RWPE2 (cell line): ENCODE measurements at regions not wholly inside any gene's neighbourhood (a gene's known extent, or its start where the extent isn't known, plus 50 kb on each side); places are given as distances from the start of the nearest gene placed in this dataset.
"Not testable (repeated sequence)": the region's sequence is repeated elsewhere in the genome, so short reads cannot be mapped to it uniquely, and the experiment has no call there.

ENCODE experiments used
- ATAC-seq: fragments of 200-7000 bp; cut with Tn5 transposase; 3 replicates; pipeline ENCODE4 v1.9.1; 2021; ENCODE audit warnings: low read depth
- DNase-seq: peaks from one replicate; pipeline ENCODE4 v3.0.0-alpha.2; 2020; ENCODE audit warnings: low spot score
- H3K27ac ChIP-seq: fragments of 450-650 bp; 2 replicates; pipeline ENCODE4 v1.5.1; 2017; ENCODE audit warnings: mild to moderate bottlenecking; ENCODE audit not compliant: poor library complexity, severe bottlenecking
- H3K27me3 ChIP-seq: fragments of 250-450 bp; sonication (Bioruptor Pico); 2 replicates; pipeline ENCODE4 v1.5.1; 2021; ENCODE audit warnings: mild to moderate bottlenecking, moderate library complexity; ENCODE audit not compliant: insufficient read depth, poor library complexity, severe bottlenecking
- H3K36me3 ChIP-seq: fragments of 250-450 bp; sonication (Bioruptor Pico); 2 replicates; pipeline ENCODE4 v1.5.1; 2020; ENCODE audit warnings: low read depth, mild to moderate bottlenecking, moderate library complexity
- H3K4me1 ChIP-seq: fragments of 250-450 bp; sonication (Bioruptor Pico); 2 replicates; pipeline ENCODE4 v1.5.1; 2021; ENCODE audit warnings: mild to moderate bottlenecking, moderate library complexity; ENCODE audit not compliant: insufficient read depth, poor library complexity, severe bottlenecking
- H3K4me3 ChIP-seq: fragments of 250-450 bp; sonication (Bioruptor Pico); 2 replicates; pipeline ENCODE4 v1.5.1; 2021; ENCODE audit warnings: mild to moderate bottlenecking, moderate library complexity; ENCODE audit not compliant: severe bottlenecking
- H3K9me3 ChIP-seq: fragments of 250-450 bp; sonication (Bioruptor Pico); 2 replicates; pipeline ENCODE4 v1.5.1; 2021; ENCODE audit warnings: mild to moderate bottlenecking, moderate library complexity; ENCODE audit not compliant: severe bottlenecking
- CTCF ChIP-seq: fragments of 450-650 bp; IDR thresholded peaks from one replicate; pipeline ENCODE4 v1.5.1; 2017; ENCODE audit warnings: mild to moderate bottlenecking, moderate library complexity; ENCODE audit not compliant: poor library complexity, severe bottlenecking

- ATAC-seq (no peak), DNase-seq (no peak)
- no peak overlapping the region for H3K4me3 ChIP-seq
- no peaks in the 10 kb centered on the region for H3K27me3 ChIP-seq
- H3K9me3 ChIP-seq = no peaks in the 10 kb centered on the region
- TF ChIP-seq CTCF = no peak
- H3K4me1 ChIP-seq = no peaks in the 10 kb centered on the region
- no peaks in the 10 kb centered on the region for H3K36me3 ChIP-seq
- no peak overlapping the region for H3K27ac ChIP-seq
Measured at GRCh38 chr2:137913169-137913568, 51.1 kb upstream of the HNMT start.

- not testable (repeated sequence) for ATAC-seq, H3K4me3 ChIP-seq, H3K36me3 ChIP-seq, DNase-seq, H3K4me1 ChIP-seq, H3K9me3 ChIP-seq, H3K27me3 ChIP-seq, H3K27ac ChIP-seq
Measured at GRCh38 chr2:137913648-137914047, 50.6 kb upstream of the HNMT start.
